ENCODE measurements at regions not wholly inside any gene's neighbourhood (a gene's known extent, or its start where the extent isn't known, plus 50 kb on each side); places are given as distances from the start of the nearest gene placed in this dataset.
A peak's percentile ranks its signal among the peaks of the same experiment; 100 is the strongest.

DNA sequence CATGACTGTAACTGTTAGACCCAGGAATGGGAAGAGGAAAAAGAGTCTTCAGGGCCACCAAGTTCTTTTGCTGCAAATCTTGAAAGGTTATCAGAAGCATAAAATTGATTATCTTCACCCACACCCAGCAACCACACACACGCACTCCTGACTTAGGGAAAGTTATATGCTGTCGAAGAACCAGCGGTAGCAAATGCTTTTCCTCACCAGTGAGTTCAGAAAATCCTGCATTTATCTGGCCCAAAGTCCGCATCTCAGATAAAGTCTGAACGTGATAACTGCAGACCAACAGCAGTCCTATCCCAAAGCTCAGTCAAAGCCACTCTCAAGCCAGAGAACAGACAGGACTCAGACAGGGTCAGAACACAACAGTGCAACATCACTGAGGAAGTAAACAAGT lies 115.6 kb downstream of the IRS2 start:
- no peak for DNase-seq (ENCODE audit: low read depth)

DNA sequence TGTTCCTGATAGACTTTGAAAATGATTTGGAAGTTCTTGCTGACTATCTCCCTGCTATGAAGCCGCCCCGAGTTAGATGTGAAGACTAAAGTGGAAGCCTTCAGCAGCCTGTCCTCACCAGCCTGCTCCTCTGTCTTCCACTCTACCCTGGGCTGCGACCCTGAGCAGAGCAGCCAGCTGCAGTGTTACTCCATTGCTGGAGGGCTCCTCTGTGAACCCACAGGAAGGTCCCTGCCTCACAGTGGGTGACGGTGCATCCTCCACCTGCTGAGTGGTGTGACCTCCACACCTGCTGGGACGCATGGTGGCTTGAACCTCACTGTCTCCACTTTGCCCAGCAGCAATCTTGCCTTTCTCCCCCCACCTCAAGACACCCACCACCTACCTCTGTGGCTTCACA lies 116.4 kb downstream of the IRS2 start:
- no peak for DNase-seq (ENCODE audit: low read depth)

DNA sequence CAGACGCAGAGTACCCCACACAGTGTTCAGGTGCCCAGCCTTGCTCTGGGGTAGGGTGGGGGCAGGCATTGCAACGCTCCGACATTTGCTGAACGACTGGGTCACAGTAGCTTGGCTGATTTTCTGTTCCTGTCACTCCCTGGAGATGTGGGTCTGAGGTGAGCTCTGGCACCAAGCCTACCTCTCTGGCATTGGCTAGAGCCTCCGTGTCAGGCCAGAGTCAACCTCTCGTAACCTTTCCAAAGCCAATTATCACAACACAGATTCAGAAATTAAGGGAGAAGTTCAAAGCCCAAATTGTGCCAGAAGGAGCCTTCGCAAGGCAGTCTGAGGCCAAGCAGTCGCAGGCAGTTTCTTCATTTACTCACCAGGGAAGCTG lies 117.2 kb downstream of the IRS2 start:
- DNase-seq (ENCODE audit: low read depth), result no peak

DNA sequence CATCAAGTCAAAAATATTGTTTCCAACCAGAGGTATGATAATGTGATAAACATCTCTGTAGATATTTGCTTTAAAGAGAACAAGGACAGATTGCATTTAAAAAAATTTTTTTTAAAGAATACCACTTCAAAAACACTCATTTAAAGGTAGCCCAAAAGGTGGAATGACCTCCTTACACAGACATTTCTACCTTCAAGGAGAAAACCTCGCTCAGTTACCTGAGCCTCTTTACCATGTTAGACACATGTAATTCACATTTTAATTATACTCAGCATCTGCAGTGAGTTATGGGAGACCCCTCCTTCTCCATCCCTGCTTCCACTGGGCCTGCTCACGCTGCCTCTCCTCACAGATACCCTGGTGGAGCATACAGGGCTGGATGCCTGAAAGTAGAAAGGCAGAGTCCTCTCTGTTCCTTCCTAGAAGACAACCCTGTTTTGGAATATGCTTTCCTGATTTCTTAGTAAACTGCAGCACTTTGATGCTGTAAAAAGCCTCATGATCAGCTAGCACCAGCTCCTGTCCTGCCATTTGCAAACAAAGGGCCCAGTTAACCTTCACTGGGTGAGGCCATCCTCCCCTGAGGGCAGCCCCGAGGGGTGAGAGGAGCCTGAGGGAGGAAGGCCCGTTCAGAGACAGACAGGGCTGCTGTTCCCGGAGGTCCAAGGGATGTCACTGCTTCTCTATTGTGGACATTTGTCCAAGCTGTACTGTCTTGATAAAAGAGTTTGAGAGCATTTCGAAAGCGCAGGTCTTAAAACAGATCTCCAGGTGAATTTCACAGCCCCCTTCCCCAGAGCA lies 117.8 kb downstream of the IRS2 start:
- no peak for DNase-seq (ENCODE audit: low read depth)

DNA sequence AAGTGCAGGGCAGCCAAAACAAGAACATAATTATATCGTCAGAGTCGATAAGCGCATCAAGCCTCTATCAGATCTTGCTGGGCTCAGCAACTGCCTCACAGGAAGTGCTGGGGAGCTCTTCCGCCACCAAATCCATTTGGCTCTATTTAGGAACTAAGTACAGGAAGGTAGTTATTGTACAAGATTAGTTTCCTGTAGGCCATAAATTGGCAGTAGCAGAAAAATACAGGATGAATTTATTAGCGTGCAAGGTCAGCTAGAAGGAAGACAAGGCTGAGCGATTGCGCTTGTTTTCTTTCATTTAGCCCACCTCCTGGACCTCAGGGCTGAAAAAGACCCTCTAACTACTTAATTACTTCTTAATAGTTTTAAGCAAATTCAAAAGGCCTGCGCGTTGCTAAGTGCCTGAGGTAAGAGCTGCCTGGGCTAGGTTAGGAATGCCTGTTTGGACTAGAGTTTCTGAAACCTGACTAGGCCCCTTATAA lies 118.5 kb downstream of the IRS2 start:
- DNase-seq (ENCODE audit: low read depth), result no peak

DNA sequence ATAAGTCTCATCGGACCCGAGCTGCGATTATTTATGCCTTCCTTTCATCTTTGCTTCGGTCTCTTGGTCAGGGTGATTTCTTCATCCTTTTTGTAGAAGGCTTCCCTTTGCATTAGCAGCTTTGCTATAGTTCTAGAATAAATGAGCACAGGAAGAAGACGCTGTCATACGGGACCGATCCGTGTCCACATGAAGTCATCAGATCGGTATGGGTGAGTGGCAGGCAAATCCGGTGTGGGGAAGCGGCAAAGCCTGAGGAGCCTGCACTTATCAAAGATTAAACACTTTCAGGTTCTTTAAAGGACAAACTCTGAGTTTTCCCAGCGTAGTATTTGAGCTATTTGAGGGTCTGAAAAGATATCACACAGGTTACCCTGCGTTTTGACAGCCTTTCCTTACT lies 119.3 kb downstream of the IRS2 start:
- no peak for DNase-seq (ENCODE audit: low read depth)

DNA sequence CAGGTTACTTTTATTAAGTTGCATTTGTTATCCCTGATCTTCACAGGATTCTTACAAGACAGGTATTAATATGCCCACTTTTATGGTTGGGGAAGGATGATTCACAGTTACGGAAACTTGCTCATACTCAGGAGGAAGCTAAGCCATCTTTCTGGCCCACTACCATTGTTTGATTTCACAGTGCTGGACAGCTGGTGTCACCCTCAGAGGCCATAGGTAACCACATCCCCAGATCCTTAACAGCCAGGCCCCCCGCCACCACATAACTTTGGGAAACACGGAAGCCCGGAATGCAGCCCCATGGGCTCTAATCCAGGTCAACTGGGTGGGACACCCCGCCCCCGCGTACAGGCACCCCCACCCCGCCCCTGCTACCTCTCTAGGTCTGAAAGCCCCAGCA lies 119.7 kb downstream of the IRS2 start:
- no peak for DNase-seq (ENCODE audit: low read depth)

DNA sequence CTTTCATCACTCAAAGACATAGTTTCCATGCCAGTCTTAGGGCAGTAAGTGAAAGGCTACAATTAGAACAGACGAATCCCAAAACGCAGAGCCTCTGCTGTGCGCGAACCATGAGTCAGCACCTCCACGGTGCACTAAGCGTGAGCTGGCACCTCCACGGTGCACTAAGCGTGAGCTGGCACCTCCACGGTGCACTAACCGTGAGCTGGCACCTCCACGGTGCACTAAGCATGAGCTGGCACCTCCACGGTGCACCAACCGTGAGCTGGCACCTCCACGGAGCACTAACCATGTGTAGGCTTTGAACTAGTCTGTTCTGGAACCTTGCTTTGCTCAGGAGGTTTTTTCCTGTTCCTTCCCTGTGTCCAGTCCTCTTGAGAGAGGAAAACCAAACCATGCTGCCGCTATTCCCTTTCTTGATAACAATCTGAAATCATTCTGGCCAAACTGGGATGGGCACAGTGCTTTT lies 120.6 kb downstream of the IRS2 start:
- DNase-seq (ENCODE audit: low read depth), result no peak

DNA sequence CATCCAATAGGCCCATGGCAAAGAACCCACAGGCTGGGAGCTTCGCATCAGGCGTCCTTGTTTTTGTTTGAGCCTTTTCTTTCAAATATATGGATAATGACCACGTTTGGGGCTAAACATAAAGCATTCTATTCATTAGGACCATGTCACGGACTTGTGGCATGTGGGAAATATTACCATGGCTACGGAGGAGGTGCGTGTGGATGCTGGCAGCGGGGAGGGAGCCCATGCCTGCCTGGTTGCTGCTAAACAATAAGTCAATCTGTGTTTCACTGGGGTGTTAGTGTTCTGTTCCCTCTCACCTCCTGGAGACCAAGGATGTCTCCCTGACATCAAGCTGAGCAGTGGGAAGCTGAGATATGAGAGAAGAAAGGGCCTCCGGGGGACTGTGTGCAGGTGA lies 121.1 kb downstream of the IRS2 start:
- no peak for DNase-seq (ENCODE audit: low read depth)

DNA sequence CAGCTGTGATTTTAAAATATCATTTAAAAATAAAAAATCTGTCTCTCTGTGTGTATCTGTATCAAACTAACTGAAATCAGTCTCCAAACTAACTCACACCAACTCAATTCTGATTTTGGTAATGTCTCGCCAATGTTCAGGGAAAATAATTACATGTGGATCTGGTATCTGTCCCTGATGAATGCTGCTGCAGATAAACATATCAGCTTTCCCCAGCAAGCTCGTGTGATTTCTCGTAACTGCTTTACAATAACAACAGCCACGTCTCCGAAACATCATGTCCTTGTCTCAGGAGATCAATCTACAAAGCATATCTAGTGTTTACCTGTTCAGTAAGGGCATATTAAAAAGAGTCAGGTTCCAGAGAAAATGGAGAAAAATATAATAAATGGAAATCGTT lies 129.0 kb downstream of the IRS2 start:
- DNase-seq (ENCODE audit: low read depth), result no peak

DNA sequence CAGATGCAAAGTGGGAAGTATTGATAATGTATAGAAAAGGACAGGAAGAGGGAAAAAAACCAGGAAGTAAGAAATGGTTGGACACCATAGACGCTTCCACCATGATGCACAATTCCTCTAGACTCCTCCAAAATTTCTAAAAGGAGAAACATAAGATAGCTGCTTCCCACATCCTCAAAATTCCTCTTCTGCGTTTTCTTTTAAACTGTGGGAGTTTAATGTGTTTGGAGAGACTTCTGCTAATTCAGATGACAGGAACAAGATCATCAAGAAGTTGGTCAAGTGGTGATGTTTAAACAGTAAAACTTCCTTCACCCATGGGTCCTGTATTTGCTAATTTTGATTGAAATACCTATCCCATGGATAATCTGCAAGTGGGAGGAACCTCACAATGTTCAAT lies 130.2 kb downstream of the IRS2 start:
- DNase-seq (ENCODE audit: low read depth), result no peak

DNA sequence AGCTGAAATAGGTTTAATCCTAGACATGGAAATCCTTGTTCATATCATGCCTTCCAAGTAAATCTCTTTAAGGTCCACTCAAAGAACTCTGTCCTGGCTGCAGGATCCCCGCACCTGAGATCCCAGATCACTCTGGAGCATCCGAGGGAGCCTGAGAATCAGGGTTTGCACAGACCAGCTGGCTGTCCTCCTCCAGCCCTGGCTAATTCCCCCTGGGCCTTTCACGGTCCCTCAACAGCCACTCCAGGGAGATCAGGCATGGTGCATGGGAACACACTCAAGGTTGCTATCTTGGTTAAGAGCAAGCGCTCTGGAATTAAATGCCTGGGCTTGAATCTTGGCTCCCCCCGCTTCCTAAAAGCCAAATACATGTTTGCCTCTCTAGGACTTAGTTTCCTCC lies 130.8 kb downstream of the IRS2 start:
- DNase-seq (ENCODE audit: low read depth), result no peak

DNA sequence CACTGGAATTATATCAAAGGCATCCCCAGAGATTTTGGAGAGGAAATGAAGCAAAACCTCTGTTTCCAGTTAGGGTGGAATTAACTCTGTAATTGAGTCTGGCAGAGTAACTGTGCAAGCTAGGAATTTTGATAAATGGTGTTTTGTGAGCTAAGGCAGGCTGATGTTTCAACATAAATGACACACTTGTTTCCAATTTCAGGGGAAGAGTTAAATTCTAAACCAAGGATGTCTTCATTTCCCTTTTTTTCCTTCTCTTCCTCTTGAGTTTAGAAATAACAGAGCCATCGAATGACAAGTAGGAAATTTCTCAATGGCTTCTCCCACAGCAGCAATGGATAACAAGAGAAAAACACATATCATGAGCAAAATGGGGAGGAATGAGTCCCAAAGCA lies 131.2 kb downstream of the IRS2 start:
- peak; percentile 34 for DNase-seq (ENCODE audit: low read depth)

DNA sequence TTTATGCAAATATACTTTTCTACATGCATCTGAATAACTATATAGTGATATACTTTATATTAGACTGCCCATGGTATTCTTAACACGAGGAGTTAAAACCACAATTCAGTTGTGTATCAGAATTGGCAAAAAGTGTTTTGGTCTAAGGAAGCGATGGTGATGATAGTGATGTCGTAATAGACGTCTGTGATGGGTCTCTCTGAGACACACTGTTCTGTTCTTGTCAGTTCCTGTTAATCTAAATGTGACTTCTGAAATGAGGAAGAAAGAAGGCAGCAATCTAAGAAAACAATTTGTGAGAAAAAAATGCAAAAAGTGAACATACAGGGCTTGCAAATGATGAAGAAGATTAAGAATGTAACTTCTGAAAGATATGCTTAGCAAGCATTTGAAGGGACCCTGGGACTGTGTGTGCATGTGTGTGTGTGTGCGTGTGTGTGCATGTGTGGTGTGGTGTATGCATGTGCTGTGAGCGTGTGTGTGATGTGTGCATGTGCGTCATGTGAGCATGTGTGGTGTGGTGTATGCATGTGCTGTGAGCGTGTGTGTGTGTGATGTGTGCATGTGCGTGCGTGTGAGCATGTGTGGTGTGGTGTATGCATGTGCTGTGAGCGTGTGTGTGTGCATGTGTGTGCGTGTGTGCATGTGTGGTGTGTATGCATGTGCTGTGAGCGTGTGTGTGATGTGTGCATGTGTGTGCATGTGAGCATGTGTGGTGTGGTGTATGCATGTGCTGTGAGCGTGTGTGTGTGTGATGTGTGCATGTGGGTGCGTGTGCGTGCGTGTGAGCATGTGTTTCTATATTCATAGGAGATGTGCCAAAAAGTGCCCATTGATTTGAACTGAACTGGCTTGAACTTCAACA lies 131.8 kb downstream of the IRS2 start:
- peak; percentile 17 for DNase-seq (ENCODE audit: low read depth)

DNA sequence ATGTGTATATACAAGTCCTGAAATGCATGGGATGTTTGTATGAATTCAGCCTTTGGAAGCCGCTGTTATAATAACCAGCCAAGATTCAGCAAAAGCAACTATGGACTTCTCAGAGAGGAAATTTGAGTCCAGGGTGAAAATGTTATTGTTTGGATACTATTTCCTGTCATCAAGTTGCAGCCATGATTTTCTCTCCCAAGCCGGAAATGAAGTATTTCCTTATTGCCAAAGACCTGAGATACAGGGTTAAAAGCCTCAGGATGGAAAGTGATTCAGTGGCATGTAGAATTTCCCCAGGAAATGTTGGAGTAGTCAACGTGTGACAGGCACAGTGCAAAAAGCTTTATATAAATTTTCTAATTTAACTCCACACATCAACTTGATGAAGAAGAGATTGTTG lies 133.9 kb downstream of the IRS2 start:
- no peak for DNase-seq (ENCODE audit: low read depth)

DNA sequence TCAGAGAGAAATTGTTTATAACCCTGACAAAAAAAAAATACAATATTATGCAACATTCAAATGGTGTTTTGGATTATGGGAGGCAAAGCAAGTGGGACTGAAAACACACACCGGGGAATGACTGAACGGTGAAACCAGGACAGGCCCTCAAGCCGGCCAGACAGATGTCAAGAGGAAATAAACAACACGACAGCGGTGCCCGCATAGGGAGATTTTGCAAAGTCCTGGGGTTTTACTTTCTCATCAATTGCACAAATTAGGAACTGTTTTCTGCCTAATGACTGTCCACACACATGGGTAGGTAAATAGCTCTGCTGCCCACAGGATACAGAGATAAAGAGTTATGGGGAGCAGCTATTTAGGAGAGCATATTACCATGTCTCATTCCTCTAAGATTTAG lies 134.5 kb downstream of the IRS2 start:
- DNase-seq (ENCODE audit: low read depth), result no peak

DNA sequence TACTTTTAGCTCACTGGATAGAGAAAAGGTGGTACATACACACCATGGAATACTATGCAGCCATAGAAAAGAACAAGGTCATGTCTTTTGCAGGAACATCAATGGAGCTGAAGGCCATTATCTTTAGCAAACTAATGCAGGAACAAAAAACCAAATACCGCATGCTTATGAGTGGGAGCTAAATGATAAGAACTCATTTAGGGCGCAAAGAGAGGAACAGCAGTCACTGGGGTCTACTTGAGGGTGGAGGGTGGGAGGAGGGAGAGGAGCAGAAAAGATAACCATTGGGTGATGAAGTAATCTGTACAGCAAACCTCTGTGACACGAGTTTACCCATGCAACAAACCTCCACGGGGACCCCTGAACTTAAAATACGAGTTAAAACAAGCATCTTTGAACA lies 135.1 kb downstream of the IRS2 start:
- no peak for DNase-seq (ENCODE audit: low read depth)

DNA sequence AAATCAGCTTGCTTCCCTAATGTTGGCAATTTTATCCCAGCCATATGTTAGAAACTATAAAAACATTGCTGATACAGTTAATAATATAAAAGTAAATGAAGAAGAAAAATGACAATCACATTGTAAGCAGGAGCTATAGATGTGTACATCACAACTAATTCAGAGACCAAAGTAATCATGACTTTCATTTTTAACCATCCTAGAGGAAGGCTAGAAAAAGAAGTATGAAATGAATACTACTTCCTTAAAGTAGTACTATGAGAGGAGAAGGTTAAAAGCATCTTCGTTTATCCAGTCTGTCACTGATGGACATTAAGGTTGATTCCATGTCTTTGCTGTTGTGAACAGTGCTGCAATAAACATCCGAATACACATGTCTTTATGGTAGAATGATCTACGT lies 135.5 kb downstream of the IRS2 start:
- no peak for DNase-seq (ENCODE audit: low read depth)

DNA sequence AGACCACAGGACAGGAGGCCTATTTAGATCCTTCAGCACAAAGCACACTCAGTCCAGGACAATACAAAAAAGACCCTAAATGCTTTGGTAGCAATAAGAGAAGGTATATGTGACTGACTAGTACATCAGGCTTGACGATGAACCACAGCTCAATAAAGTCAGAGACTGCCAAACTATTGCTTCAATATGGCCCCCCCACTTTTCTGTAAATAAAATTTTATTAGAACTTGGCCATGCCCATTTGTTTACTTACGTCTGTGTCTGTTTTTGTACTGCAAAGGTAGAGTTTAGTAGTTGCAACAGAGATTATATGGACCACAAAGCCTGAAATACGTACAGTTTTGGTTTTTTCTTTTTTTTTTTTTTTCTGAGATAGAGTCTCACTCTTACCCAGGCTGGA lies 136.7 kb downstream of the IRS2 start:
- no peak for DNase-seq (ENCODE audit: low read depth)

DNA sequence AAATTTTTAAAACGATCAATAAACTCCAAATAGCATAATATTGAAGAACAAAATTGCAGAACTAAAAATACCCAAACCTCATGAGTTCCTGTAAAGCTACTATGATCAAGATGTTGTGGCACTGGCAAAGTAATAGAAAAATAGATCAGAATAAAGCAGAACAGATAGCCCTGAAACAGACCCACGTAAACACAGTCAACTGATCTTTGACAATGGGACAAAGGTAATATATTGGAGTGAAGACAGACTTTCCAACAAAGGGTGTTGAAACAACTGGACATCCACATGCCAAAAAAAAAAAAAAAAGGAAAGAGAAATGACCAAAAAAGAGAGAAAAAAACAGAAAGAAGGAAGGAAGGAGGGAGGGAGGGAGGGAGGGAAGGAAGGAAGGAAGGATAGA lies 138.7 kb downstream of the IRS2 start:
- DNase-seq (ENCODE audit: low read depth), result no peak

DNA sequence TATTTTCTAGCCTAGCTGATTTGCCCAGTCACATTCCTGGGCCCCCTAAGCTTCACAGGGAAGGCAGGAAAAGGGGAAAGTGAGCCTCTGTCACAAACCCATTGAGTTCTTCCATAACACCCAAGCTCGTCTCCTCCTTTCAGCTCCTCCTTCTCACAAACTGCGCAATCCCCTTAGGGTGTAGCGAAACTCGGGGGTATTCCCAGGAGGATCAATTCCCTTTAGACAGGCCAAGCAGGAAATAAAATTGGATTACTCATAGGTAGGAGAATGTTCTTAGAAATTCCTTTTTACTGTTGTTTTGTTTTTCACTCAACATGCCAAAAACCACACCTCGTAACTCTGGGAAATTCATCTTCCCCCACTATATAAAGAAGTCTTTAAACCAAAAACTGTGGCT lies 139.3 kb downstream of the IRS2 start:
- no peak for DNase-seq (ENCODE audit: low read depth)

DNA sequence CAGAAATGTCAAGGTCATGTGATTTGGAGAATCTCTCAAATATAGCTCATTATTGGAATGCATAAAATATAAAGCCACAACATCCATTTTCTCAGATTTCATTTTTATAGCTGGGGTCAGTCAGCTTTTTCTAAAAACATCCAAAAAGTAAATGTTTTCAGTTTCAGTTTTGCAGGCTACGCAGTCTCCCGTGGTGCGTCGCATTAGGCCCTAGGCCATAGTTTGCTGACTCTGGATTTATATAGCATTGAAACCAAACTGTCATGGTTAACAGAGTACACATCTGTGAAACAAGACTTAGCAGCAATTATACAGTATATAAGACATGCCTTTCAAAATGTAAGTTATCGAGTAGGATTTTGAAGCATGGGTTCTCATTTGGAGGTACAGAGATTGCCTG lies 140.0 kb downstream of the IRS2 start:
- no peak for DNase-seq (ENCODE audit: low read depth)

DNA sequence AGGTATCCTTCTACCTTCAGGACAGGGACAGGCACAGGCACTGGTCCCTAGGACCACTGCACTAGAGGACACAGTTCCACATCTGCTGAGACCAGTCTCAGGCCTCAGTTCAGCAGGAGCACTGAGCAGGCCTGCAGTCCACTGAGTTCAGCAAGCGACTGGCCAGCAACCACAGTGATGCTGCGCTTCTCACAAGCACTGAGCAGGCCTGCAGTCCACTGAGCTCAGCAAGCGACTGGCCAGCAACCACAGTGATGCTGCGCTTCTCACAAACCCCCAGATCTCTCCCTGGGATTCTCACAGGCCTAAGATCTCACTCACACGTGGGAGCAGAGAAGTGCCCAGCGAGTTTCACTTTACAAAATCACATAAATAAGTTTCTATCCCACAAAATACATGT lies 140.6 kb downstream of the IRS2 start:
- DNase-seq (ENCODE audit: low read depth), result no peak

Data from fibroblast of the conjunctiva (primary cell).